A172 (cell line): ENCODE measurements at regions not wholly inside any gene's neighbourhood (a gene's known extent, or its start where the extent isn't known, plus 50 kb on each side); places are given as distances from the start of the nearest gene placed in this dataset.
A peak's percentile ranks its signal among the peaks of the same experiment; 100 is the strongest.
"Not testable (repeated sequence)": the region's sequence is repeated elsewhere in the genome, so short reads cannot be mapped to it uniquely, and the experiment has no call there.

Experiments used
- DNase-seq: peaks from one replicate; pipeline ENCODE4 v3.0.0-alpha.2; 2015; ENCODE audit warnings: low spot score

DNA sequence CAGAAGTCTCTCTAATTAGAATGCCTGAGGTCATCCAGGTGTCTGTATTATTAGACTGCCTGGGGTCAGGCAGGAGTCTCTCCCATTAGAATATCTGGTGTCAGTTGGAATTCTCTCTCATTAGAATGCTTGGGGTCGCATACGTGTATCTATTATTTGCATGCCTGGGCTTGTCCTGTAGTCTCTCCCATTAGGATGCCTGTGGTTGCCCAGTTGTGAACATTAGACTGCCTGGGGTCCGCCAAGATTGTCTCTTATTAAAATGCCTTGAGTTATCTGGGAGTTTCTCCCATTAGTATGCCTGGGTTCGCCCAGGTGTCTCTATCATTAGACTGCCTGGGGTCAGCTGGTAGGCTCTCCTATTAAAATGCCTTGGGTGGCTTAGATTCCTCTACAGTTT is 1494.7 kb downstream of the UQCRFS1 start:
- no peak for DNase-seq

DNA sequence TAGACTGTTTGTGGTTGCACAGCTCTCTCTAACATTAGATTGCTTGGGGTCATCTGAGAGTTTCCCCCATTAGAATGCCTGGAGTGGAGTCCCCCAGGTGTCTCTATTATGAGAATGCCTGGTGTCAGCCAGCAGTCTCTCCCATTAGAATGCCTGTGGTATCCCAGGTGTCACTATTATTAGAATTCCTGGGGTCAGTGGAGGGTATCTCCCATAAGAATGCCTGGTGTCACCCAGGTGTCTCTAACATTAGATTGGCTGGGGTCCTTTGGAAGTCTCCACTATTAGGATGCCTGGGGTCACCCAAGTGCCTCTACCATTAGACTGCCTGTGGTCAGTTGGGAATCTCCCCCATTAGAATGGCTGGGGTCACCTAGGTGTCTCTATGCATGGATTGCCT is 1495.1 kb downstream of the UQCRFS1 start:
- DNase-seq, result no peak

DNA sequence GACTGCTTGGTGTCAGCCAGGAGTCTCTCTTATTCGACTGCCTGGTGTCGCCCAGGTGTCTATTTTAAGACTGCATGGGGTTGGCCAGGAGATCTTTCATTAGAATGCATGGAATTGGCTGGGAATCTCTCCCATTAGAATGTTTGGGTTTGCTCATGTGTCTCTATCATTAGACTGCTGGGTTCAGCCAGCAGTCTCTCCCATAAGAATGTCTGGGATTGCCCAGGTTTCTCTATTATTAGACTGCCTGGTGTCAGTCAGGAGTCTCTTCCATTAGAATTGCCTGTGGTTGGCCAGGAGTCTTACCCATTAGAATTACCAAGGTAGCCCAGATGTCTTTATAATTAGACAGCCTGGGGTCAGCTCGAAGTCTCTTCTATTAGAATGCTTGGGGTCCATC is 1496.0 kb downstream of the UQCRFS1 start:
- no peak for DNase-seq

DNA sequence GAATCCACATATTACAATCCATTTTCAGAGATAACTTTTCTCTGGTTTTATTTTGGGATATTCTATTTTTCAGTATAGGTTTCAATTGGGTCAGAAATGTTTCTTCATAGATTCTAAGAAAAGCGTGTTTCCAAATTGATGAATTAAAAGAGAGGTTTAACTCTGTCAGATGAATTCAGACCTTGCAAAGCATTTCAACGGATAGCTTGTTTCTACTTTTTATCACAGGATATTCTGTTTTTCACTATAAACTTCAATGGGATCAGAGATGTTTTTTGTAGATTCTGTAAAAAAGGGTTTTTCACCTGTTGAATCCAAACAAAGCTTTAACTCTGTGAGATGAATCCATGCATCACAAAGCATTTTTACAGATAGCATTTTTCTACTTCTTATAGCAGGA is 1498.1 kb downstream of the UQCRFS1 start:
- DNase-seq, result no peak

DNA sequence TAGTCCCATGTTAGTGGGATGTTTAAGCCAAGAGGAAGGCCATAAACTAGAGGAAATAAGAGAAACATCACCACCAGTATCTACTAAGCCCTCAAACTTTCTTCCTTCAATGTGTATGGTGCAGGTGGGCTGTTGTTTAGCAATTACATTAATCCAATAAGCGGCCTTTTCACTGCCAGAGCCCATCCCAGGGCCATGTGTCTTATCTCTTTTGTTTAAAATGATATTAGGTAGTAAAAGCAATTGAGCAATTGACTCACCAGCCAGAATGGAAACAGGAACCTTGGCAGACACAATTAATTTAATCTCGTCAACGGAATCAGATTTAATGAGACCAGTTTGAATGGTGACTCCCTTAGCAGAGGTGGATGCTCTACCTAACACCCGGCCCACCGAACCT is 1503.5 kb downstream of the UQCRFS1 start:
- no peak for DNase-seq

DNA sequence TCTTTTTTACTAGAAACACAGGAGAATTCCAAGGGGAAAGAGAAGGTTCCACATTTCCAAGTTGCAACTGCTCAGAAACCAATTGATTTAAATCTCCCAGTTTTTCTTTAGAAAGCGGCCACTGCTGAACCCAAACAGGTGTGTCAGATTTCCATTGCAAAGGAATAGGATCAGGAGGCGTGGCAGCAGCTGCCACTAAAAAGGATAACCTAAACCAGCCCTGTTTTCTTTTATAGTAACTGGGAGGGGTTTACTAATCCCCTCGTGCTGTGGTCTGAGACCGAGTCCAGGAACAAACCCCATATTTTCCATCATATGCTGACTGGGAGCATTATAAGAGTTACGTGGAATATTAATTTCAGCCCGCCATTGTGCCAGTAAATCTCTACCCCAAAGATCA is 1504.0 kb downstream of the UQCRFS1 start:
- not testable (repeated sequence) for DNase-seq

DNA sequence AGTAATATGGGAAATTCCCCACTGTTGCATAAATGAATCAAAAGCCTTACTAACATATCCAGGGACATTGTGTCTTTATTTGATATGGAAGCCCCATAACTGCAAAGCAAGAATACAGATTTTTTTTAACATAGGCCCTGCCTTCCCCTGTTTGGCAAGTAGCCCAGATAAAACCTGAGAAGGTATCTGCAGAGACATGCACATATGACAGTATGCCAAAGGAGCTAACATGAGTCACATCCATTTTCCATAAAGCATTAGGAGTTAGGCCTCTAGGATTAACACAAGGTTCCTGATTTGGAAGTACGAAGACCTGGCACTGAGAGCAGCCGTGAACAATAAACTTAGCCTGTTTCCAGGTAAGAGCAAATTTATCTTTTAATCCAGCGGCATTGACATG is 1505.9 kb downstream of the UQCRFS1 start:
- not testable (repeated sequence) for DNase-seq

DNA sequence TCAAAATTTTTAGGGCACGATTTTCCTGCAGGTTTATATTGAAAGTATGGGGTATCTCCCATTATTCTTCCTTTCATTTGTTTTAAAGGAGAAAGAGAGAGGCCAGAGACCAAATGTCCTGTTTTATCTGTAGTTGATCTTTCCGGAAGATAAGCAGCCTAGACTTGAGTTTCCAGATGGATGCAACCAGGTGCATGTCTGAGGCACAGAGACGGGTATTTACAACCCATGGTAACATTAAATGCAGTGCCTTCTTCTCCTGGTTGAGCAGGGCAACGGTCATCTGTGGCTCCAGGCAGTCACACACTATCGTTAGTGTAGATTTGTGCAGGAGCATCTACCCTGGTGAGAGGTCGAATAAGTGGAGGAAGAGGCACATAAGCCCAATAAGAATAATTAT is 1507.1 kb downstream of the UQCRFS1 start:
- no peak for DNase-seq

DNA sequence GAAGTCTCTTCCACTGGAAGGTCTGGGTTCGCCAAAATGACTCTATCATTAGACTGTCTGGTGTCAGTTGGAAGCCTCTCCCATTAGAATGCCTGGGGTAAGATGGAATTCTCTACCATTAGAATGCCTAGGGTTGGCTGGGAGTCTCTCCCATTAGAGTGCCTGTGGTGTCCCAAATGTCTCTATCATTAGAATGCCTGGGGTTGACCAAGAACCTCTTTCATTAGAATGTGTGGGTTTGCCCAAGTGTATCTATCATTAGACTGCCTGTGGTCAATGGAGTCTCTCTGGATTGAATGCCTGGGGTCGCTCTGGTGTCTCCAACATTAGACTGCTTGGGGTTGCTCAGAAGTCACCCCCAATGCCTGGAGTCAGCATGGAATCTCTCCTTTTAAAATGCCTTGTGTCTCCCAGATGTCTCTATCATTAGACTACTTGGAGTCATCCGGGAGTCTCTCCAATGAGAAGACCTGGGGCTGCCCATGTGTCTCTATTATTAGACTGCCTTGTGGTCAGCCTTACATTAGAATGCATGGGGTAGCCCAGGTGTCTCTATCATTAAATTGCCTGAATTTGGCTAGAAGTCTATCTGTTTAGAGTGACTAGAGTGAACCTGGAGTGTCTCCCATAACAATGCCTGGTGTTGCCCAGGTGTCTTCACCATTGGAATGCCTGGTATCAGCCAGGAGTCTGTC is 1518.4 kb downstream of the UQCRFS1 start:
- no peak for DNase-seq

DNA sequence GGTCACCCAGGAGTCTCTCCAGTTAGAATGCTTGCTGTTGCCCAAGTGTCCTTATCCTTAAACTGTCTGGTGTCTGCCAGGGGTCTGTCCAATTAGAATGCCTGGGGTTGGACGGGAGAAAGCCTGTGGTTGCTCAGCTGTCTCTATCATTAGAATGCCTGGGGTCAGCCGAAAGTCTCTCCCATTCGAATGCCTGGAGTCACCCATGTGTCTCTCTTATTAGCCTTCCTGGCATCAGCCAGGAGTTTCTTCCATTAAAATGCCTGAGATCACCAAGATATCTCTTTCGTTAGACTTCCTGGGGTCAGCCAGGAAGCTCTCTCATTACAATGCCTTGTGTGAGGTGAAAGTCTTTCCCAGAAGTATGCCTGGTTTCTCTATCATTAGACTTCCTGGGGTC is 1521.0 kb downstream of the UQCRFS1 start:
- DNase-seq, result peak; percentile 24

DNA sequence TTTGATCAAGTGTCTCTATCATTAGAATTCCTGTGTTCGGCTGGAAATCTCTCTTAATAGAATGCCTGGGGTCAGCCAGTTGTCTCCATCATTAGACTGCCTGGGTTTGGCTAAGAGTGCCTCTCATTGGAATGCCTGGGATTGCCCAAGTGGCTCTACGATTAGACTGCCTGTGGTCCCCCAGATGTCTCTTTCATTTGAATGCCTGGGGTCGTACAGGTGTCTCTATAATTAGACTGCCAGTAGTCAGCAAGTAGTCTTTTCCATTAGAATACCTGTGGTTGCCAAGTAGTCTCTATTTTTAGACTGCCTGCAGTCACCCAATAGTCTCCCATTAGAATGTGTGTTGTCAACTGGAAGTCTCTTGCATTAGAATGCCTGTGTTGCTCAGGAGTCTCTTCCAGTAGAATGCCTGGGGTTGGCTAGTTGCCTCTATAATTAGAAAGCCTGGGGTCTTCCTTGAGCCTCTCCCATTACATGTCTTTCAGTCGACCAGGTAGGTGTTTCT is 1523.2 kb downstream of the UQCRFS1 start:
- no peak for DNase-seq

DNA sequence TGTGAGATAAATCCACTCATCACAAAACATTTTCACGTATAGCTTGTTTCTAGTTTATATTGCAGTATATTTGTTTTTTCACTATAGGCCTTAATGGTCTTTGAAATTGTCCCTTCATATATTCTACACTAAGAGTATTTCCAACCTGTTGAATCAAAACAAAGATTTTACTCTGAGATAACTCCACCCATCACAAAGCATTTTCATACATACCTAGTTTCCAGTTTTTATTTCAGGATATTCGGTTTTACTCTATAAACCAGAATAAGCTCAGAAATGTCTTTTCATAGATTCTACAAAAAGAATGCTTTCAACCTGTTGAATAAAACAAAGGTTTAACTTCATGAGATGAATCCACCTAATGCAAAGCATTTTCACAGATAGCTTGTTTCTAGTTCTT is 1528.7 kb downstream of the UQCRFS1 start:
- DNase-seq, result no peak

DNA sequence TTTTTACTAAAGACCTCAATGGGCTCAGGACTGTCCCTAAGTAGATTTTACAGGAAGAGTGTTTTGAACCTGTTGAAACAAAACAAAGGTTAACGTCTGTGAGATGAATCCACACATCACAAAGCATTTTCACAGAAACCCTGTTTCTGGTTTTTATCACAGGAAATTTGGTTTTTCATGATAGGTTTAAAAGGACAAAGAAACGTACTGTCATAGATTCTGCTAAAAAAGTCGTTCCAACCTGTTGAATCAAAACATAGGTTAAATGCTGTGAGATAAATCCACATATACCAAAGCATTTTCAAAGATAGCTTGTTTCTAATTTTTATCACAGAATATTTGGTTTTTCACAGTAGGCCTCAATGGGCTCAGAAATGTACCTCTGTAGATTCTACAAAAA is 1531.0 kb downstream of the UQCRFS1 start:
- DNase-seq, result no peak

DNA sequence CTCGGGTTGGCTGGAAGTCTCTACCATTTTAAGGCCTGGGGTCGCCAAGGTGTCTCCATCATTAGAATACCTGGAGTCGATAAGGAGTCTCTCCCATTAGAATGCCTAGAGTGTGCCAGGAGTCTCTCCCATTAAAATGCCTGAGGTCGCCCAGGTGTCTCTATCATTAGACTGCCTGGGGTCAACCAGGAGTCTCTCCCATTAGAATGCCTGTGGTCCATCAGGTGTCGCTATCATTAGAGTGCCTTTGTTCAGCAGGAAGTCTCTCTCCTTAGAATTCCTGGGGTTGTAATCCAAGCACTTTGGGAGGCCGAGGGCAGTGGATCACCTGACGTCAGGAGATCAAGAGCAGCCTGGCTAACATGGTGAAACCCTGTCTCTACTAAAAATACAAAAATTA is 1533.0 kb downstream of the UQCRFS1 start:
- no peak for DNase-seq

DNA sequence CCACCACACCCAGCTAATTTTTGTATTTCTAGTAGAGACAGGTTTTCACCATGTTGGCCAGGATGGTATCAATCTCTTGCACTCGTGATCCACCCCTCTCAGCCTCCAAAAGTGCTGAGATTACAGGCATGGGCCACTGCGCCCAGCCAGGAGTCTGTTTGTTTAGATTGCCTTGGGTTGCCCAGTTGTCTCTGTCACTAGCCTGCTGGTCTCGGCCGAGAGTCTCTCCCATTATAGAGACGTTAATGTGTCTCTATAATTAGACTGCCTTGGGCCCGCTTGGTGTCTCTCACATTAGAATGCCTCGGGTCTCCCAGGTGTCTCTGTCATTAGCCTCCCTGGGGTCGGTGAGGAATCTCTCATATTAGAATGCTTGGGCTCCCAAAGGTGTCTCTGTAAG is 1533.6 kb downstream of the UQCRFS1 start:
- DNase-seq, result no peak

DNA sequence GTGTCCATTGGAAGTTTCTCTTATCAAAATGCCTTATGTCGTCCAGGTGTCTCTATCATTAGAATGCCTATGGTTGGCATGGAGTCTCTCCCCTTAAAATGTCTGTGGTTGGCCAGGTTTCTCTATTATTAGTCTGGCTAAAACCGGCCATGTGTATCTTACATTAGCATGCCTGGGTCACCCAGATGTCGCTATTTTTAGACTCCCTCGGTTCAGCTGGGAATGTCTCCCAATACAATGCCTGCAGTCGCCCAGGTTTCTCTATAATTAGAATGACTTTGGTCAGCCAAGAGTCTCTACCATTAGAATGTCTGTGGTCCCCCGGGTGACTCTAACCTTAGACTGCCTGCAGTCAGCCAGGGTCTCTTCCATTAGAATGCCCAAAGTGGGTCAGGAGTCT is 1536.1 kb downstream of the UQCRFS1 start:
- DNase-seq, result no peak

DNA sequence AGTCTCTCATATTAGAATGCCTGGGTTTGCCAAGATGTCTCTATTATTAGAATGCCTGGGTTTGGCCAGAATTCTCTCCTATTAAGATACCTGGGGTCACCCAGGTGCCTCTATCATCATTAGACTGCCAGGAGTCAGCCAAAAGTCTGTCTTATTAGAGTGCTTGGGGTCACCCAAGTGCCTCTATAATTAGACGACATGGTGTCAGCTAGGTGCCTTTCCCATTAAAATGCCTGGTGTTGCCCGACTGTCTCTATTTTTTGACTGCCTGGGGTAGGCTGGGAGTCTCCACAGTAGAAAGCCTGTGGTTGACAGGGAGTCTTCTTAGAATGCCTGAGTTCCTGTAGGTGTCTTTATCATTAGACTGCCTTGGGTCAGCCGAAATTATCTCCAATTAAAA is 1536.6 kb downstream of the UQCRFS1 start:
- no peak for DNase-seq

DNA sequence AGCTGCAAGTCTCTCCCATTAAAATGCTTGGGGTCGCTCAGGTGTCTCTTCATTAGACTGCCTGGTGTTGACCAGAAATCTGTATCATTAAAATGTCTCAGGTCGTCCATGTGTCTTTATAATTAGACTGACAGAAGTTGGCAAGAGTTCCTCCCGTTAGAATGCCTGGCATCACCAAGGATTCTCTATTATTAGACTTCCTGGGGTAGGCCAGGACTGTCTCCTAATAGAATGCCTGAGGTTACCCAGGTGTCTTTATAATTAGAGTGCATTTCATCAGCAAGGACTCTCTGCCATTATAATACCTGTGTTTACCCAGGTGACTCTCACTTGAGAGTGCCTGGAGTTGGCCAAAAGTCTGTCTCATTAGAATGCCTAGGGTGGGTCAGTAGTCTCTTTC is 1537.2 kb downstream of the UQCRFS1 start:
- no peak for DNase-seq

DNA sequence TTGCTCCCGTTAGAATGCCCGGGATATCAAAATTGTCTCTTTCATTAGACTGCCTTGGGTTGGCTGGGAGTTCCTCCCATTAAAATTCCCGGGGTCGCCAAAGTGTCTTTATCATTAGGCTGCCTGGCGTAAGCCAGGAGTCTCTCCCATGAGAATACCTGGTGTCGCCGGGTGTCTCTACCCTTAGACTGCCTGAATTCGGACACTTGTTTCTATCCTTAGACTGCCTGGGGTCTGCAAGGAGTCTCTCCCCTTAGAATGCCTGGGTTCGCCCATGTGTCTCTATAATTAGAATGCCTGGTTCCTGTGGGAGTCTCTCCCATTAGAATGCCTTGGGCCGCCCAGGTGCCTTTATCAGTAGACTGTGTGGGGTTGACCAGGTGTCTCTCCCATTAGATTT is 1538.2 kb downstream of the UQCRFS1 start:
- DNase-seq, result no peak

DNA sequence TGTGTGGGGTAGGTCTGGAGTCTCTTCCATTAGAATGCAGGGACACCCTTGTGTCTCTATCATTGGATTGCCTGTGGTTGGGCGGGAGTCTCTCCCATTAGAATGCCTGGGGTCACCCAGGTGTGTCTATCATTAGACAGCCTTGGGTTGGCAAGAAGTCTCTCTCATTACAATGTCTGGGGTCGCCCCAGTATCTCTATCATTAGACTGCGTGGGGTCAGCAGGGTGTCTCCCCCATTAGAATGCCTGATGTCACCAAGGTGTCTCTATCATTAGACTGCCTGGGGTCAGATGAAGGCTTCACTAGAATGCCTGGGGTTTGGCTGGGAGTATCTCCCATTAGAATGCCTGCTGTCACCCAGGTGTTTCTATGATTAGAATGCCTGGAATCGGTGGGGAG is 1539.0 kb downstream of the UQCRFS1 start:
- DNase-seq, result no peak

DNA sequence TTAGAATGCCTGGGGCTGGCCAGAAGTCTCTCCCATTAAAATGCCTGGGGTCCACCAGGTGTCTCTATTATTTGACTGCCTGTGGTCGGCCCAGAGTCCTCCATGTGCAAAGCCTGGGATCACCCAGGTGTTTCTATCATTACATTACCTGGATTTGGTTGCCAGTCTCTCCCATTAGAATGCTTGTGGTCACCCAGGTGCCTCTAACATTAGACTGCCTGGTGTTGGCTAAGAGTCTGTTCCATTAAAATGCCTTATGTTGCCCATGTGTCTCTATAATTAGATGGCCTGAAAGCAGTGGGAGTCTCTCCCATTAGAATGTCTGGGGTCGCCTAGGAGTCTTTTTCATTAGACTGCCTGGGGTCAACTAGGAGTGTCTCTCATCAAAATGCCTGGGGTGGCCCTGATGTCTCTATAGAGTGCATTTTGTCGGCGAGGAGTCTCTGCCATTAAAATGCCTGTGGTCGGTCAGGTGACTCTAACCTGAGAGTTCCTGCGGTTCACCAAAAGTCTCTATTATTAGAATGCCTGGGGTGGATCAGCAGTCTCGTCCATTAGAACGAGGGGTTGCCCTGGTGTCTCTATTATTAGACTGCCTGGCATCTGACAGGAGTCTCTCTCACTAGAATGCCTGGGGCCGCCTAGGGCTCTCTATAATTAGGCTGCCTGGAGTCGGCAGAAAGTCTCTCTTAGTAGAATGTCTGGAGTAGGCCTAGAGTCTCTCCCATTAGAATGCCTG is 1540.5 kb downstream of the UQCRFS1 start:
- DNase-seq, result peak; percentile 9

DNA sequence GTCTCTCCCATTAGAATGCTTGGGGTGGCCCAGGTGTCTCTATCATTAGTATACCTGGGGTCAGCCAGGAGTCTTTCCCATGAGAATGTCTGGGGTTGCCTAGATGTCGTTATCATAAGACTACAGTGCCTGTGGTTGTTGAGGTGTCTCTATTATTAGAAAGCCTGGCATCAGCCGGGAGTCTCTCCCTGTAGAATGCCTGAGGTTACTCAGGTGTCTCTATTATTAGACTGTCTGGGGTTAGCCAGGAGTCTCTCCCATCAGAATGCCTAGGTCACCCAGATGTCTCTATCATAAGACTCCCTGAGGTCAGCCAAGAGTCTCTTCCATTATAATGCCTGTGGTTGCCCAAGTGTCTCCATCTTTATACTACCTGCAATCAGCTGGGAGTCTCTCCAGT is 1541.1 kb downstream of the UQCRFS1 start:
- no peak for DNase-seq

DNA sequence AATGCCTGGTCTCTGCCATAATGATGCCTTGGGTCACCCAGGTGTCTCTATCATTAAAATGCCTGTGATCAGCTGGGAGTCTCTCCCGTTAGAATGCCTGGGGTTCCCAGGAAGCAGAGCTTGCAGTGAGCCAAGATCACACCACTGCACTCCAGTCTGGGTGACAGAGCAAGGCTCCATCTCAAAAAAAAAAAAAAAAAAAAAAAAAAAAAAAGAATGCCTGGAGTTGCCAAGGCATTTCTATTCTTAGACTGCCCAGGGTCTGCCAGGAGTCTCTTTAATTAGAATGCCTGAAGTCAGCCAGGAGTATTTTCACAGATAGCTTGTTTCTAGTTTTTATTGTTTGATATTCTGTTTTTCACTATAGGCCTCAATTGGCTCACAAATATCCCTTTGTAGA is 1552.5 kb downstream of the UQCRFS1 start:
- DNase-seq, result no peak
